Esophagus muscularis mucosa (tissue), 3 donors: ENCODE measurements at regions not wholly inside any gene's neighbourhood (a gene's known extent, or its start where the extent isn't known, plus 50 kb on each side); places are given as distances from the start of the nearest gene placed in this dataset.

ENCODE experiments used
- EP300 ChIP-seq: sonication (generic); formaldehyde crosslinking; IDR thresholded peaks from one replicate; pipeline ENCODE4 v1.6.1; 2017; ENCODE audit warnings: antibody characterized with exemption
- TF ChIP-seq, protein P1 (sequence below), 3 experiments: fragments of 200-600 bp in 2 of 3; fragments of 450-650 bp in 1 of 3; sonication (generic) in 2 of 3; IDR thresholded peaks; one replicate each; pipeline ENCODE4 v1.5.1; 2017 to 2019; ENCODE audit warnings: antibody characterized with exemption in 3 of 3, mild to moderate bottlenecking in 2 of 3, moderate library complexity in 1 of 3

DNA sequence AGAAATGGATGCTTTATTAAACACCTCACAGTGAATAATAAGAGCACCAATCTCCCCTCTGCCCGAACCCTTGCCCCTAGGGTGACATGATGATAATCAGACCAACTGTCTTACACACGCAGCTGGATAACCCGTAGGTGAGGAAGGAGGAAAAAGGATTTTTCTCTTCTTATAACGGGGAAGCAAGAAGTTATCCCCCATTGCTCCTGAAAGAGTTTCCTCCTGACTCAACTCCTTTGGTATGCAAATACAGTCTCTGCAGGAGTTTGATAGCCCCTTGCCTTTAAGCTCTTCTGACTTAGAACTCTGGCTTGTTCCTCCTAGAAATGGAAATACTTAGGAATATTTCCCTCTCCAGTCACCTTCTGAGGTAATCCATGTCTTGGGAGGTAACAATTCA lies 455.8 kb downstream of the TMEM135 start:
- TF ChIP-seq, protein P1, sequence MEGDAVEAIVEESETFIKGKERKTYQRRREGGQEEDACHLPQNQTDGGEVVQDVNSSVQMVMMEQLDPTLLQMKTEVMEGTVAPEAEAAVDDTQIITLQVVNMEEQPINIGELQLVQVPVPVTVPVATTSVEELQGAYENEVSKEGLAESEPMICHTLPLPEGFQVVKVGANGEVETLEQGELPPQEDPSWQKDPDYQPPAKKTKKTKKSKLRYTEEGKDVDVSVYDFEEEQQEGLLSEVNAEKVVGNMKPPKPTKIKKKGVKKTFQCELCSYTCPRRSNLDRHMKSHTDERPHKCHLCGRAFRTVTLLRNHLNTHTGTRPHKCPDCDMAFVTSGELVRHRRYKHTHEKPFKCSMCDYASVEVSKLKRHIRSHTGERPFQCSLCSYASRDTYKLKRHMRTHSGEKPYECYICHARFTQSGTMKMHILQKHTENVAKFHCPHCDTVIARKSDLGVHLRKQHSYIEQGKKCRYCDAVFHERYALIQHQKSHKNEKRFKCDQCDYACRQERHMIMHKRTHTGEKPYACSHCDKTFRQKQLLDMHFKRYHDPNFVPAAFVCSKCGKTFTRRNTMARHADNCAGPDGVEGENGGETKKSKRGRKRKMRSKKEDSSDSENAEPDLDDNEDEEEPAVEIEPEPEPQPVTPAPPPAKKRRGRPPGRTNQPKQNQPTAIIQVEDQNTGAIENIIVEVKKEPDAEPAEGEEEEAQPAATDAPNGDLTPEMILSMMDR (IDR thresholded peaks at IDR 0.05), result no peak
- TF ChIP-seq EP300, result no peak
